ENCODE measurements at regions not wholly inside any gene's neighbourhood (a gene's known extent, or its start where the extent isn't known, plus 50 kb on each side); places are given as distances from the start of the nearest gene placed in this dataset.

- no peak for TF ChIP-seq FOXM1 (IDR thresholded peaks at IDR 0.05; ENCODE audit: borderline replicate concordance, low read depth)
- TF ChIP-seq TEAD4 (IDR thresholded peaks at IDR 0.05): no peak
- TF ChIP-seq, protein P1, sequence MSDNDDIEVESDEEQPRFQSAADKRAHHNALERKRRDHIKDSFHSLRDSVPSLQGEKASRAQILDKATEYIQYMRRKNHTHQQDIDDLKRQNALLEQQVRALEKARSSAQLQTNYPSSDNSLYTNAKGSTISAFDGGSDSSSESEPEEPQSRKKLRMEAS (IDR thresholded peaks at IDR 0.05): no peak
- TF ChIP-seq EP300 (IDR thresholded peaks at IDR 0.05; ENCODE audit: borderline replicate concordance): no peak
- TF ChIP-seq REST (IDR thresholded peaks at IDR 0.05; ENCODE audit: low read depth): no peak
- no peak for TF ChIP-seq EGR1 (IDR thresholded peaks at IDR 0.05)
- TF ChIP-seq TCF12 (IDR thresholded peaks at IDR 0.05; ENCODE audit: low read depth): no peak
- TF ChIP-seq NFIC (IDR thresholded peaks at IDR 0.05): no peak
- TF ChIP-seq ZBTB7A (IDR thresholded peaks at IDR 0.05; ENCODE audit: low read depth): no peak
- TF ChIP-seq CEBPB (IDR thresholded peaks at IDR 0.05): no peak
Observed at GRCh38 chr2:64713686-64714085, 60.0 kb upstream of the SERTAD2 start.

GRCh38 chr2:64716569-64716968 lies 62.9 kb upstream of the SERTAD2 start:
- TF ChIP-seq RAD21 (IDR thresholded peaks at IDR 0.05; ENCODE audit: low read depth) (no peak), YY1 (IDR thresholded peaks at IDR 0.05; ENCODE audit: low read depth) (no peak), REST (IDR thresholded peaks at IDR 0.05; ENCODE audit: low read depth) (no peak), FOXM1 (IDR thresholded peaks at IDR 0.05; ENCODE audit: borderline replicate concordance, low read depth) (no peak), CREB1 (IDR thresholded peaks at IDR 0.05; ENCODE audit: low read depth) (no peak), EP300 (IDR thresholded peaks at IDR 0.05; ENCODE audit: borderline replicate concordance) (no peak), NFIC (IDR thresholded peaks at IDR 0.05) (no peak), EGR1 (IDR thresholded peaks at IDR 0.05) (no peak), TAF1 (IDR thresholded peaks at IDR 0.05; ENCODE audit: low read depth) (no peak), ZBTB7A (IDR thresholded peaks at IDR 0.05; ENCODE audit: low read depth) (no peak), TEAD4 (IDR thresholded peaks at IDR 0.05) (no peak), TCF12 (IDR thresholded peaks at IDR 0.05; ENCODE audit: low read depth) (no peak), USF1 (IDR thresholded peaks at IDR 0.05) (no peak), CEBPB (IDR thresholded peaks at IDR 0.05) (no peak)
- TF ChIP-seq, protein P1 (IDR thresholded peaks at IDR 0.05): no peak

DNA sequence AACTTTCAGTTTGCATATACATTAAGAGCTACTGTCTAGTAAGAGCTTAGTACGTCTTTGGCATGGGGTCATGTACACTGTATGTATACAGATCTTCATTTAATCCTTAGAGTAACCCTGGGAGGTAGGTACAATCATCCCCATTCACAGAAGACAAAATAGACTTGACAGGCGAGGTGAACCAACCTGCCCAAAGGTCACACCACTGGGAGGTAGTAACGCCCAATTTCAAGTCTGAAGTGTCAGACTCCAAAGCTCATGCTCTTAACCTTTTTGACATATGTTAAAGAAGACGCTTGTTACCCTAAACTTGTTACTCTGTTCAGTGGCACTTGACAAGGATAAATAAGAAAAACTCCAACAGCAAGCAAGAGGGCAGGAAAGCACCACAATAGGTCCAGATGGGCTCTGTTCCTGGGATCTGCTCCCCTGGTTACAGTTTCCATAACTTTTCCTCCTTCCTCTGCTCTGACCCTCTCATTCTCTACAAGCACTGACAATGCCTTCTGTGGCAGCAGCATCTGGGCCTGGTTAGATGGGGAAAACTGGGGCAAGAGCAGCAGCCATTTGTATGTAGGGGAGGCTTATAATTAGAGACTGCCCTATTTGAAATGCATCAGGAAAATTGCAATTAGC lies 64.7 kb upstream of the SERTAD2 start:
- TF ChIP-seq CREB1 (IDR thresholded peaks at IDR 0.05; ENCODE audit: low read depth) (no peak), NFIC (IDR thresholded peaks at IDR 0.05) (no peak), TAF1 (IDR thresholded peaks at IDR 0.05; ENCODE audit: low read depth) (no peak), YY1 (IDR thresholded peaks at IDR 0.05; ENCODE audit: low read depth) (no peak), CEBPB (IDR thresholded peaks at IDR 0.05) (no peak), EGR1 (IDR thresholded peaks at IDR 0.05) (no peak), REST (IDR thresholded peaks at IDR 0.05; ENCODE audit: low read depth) (no peak), ZBTB7A (IDR thresholded peaks at IDR 0.05; ENCODE audit: low read depth) (no peak), TCF12 (IDR thresholded peaks at IDR 0.05; ENCODE audit: low read depth) (no peak), TEAD4 (IDR thresholded peaks at IDR 0.05) (no peak), EP300 (IDR thresholded peaks at IDR 0.05; ENCODE audit: borderline replicate concordance) (no peak), USF1 (IDR thresholded peaks at IDR 0.05) (no peak), RAD21 (IDR thresholded peaks at IDR 0.05; ENCODE audit: low read depth) (no peak), FOXM1 (IDR thresholded peaks at IDR 0.05; ENCODE audit: borderline replicate concordance, low read depth) (no peak)
- TF ChIP-seq, protein P1 (IDR thresholded peaks at IDR 0.05): no peak

Measured in Ishikawa (cell line).